ENCODE measurements at regions not wholly inside any gene's neighbourhood (a gene's known extent, or its start where the extent isn't known, plus 50 kb on each side); places are given as distances from the start of the nearest gene placed in this dataset.
"Not testable (repeated sequence)": the region's sequence is repeated elsewhere in the genome, so short reads cannot be mapped to it uniquely, and the experiment has no call there.

DNA sequence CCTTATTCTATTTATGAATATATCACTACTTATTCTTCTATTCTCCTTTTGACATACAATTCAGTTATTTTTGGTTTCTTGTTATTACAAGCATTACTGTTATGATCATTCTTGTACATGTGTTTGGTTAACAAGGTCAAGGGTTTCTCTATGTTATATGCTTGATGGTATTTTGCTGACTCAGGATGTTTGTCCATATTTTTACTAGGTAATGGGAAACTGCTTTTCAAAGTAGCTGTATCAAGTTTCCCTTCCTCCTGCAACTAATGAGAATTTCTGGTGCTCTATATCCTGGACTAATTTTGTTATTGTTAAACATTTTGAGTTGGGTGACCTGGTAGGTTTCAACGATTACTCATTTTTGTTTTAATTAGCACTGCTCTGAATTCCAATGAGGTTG, 841.0 kb downstream of the OTOL1 start:
- DNase-seq, result no peak

DNA sequence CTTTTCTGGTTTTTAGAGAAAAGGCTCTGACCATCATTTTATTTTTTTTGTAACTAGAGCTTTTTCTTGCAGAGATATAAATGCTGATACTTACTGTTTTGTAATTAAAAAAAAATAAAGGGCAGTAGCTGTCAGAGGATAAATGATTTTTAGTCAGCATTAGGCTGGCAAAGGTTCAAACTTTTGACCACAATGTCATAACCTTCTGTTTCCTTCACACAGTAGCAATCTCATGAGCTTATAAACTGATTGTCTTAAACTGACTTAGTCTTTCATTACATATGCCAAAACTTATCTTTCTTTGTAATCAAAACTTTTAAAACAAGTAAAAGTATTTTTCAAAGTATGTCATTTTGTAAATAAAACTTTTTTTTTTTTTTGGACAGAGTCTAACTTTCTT, 841.9 kb downstream of the OTOL1 start:
- no peak for DNase-seq

DNA sequence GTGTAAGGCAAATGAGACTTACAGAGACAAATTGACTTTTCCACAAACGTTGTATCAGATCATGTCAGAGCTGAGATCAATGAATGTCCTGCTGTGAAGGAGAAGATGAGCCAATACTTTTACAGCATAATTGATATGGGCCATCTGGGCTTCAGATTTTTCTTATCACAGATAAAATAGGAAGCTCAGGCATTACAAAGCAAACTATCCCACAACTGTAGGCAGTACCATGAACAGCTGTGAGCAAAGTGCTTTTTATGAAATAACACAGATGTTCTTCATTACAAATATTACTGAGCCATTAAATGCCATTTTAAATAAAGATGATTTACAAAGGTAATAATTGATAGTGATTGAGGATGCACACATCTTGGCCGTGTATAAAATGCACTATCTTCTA, 852.3 kb downstream of the OTOL1 start:
- DNase-seq, result no peak

DNA sequence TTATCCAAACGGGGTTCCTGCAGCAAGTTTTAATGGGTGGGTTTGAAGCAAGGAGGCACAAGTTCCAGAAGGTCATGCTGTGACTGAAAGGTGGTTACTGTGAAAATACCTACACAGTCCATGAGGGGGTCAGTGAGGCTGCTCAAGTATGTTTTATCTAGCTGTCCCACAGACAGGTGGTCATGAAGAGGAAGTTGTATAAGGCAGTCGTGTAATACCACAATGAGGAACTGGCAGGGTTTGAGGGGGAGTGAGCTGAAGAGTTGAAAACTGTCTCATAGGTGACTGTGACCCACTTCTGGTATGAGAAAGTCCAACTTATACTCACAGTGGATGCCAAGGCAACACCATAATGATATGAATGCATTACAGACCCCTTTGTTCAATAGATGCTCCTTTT, 856.8 kb downstream of the OTOL1 start:
- no peak for DNase-seq

DNA sequence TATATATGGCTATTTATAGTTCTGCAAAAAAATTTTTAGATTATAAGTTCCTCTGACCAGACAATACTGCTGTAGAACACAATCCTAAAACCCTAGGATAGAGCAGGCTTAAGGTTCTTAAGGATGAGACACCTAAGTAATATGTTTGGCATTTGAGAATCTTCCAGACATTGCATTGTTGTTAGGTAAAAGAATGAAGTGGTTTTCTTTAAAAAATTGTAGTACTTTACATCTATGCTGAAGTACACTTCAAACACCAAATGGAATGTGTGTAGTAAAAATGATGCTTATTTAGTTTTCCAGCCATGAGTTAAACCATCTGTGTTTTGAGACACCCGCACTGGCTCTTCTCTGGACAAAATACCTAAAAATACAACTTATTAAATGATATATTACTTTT, 857.7 kb downstream of the OTOL1 start:
- no peak for DNase-seq

DNA sequence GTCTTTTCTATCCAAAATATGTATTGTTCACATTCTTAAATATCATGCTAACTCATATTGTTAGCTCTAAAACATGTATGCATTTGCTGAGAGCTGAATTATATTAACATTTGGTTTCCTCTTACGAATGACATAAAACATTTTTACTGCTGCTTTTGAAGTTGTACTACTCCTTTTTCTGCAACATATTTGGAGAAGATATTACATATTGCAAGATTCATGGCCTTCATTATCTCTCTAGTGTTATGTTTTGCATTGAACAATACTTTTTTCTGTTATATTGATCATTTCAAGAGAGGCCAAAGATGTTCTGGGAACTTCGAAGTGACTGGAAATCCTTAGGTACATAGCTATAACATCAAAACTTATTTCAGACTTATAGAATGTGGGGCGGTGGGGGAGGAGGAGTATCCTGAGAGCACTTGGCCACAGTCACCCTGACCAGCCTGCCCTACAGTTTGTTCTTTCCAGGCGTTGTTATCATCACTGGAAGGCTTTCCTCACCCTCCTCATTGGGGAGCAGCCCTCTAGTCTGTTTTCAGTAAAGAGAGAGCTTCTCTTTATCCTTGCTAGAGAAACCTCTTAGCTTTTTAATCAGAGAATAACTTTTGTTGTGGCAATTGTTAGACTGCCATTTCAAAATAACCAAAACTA, 868.6 kb downstream of the OTOL1 start:
- DNase-seq, result no peak

DNA sequence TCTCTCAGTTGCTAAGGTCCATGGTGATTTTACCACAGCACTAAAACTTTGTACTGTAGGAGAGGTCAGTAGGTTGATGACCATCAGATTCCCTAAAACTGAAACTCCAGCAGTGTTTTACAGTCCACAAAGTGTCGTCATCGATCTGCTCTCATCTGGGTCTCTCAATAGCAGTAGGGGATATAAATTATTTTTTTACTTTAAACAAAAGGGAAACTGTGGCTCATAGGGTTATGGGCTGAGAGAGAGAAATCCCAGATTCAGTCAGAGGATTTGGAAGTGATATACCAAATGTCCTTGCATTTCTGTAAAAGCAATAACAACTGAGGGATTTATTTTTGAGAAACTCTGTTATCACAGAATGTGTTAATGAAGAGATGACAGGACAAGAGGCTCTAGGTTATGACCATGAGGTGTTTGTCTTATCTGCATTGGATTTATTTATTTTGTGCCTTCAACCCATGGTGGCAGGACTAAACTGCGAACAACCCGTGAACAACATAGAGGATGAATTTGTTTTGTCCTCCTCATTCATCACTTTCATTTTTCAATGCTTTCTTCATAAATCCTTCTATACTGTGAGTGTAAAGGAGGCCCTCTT, 869.7 kb downstream of the OTOL1 start:
- DNase-seq, result no peak

DNA sequence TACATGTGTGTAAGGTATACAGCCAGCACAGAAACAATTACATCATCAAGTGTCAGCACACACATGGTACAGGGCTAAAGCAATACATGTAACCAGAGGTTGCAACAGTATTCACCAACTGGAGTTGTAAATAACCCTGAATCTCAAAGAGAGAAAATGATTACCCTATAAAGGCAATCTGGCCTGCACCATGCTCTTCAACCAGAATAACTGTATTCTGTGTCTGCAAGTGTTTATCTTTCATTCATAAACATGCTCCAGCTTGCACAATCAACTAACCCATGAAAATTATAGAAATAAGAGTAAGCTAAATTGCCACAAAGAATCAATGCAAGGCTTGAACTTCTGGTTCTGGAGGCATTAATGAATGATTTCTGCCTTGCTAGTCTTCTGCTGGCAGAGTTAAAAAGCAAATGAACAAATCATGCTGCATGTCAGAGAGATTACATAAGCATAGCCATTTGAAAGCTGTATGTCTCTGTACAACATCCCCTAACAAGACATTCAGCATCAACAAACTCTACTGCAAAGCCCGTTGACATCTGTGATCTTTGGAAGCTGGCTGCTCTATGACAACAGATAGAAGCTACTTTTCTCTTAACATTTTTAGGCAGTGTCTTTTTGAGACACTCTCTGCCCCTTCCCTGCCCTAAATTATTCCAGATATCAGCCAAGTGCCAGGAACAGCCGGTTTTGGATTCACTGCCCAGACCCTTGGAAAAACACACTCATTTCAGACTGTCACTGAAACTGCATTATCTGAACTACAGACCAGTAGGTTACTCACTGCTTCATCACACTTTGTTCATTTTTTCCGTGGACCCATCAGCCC, 871.0 kb downstream of the OTOL1 start:
- DNase-seq, result no peak

DNA sequence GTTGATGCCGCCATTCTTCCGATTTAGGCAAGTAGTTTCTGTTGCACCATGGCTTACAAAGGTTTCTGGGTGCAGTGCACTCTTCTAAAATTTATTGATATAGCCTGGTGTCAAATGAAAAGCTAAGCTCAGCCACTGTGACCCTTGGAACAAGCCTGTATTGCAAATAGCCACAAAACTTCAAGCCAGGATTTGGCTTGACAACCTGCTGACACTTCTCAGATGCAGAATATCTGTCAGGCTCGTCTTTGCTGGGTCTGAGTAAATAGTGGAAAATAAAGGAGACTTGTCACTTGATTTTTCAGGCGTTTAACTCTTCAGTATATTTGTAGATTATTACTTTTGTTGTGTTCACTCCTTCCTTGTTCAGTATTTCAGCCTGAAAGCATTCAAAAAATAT, 871.8 kb downstream of the OTOL1 start:
- no peak for DNase-seq

DNA sequence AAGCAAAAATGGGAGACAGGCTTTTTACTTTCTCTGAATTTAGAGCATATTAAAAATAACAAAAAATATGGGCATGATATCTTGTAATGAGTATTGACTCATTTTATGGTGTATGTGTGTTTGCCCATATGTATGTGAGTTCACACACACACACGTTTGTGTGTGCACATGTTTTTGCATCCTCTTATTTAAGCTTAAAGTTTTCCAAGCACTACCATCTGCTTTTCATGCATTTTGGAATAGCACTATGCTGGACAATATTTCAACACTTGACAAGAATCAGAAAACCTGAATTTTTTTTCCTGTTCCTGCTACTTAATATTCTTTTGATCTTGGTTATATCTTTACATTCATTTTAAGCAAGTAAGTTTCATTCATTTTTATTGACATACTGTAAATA, 872.7 kb downstream of the OTOL1 start:
- DNase-seq, result no peak

DNA sequence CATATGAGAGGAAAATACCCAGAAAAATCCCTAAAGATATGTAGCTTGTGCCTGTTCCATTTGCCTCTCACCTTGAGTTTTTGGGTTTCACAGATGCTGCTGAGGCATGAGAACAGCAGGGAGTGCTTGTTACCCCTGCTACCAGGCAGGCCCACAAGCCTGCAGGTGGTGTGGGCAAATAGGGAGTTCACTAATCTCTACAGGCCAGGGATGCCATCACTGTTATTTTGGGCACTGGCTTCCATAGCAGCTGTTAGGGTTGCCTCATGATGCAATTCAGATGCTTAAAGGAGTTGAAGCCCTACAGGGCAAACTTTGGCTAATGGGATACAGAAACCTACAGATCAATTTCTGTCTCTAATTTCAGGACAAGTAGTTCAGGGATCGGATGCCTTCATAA, 873.5 kb downstream of the OTOL1 start:
- no peak for DNase-seq

DNA sequence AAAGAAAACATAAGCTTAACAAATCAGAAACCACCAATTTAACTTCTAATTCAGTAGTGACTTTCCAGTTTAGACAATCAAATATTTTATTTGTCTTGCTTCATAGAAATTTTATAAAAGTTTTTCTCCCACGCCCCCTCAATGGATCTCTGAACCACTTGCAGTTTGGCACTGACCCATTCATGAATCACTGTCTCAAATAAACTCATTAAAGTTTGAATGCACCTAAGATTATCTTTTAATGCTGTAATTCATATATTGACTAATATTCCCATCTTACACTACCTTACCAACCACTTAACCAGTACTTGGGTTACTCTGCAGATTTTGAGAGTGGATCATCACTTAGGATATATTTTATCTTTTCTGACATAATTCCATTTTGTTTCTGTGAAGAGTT, 880.2 kb downstream of the OTOL1 start:
- DNase-seq, result no peak

DNA sequence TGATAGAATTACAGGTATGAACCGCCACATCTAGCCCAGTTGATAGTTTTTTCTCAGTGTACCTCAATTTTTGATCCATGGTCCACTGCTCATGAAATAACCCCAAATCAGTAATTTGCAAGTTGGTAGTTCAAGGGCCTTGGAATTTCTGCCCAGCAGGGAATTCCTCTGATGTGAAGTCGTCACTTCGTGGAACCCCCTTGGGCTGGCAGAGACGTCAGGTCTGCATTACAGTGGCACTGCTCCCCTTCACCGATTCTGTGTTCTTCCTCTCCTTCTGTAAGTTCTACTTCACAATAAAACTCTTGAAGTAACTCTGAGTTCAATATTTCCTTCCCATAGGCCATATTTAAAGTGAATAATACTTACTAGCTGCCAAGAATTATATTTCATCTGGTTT, 881.0 kb downstream of the OTOL1 start:
- no peak for DNase-seq

DNA sequence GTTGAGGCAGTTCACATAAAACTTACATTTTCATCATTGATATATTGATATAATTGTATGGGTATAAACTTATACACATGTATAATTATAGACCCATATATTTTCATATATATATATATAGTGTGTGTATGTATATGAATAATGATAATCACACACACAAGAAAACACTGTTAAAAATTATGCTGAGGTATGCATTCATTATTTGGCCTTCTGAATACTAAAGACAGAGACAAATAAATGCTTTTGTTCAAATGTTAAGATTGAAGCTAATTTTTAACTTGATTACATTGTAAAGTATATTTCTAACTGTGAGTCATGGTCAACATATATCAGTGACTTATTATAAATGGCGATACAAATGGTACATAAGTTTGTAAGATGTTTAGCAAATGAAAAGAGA, 888.8 kb downstream of the OTOL1 start:
- DNase-seq, result no peak

DNA sequence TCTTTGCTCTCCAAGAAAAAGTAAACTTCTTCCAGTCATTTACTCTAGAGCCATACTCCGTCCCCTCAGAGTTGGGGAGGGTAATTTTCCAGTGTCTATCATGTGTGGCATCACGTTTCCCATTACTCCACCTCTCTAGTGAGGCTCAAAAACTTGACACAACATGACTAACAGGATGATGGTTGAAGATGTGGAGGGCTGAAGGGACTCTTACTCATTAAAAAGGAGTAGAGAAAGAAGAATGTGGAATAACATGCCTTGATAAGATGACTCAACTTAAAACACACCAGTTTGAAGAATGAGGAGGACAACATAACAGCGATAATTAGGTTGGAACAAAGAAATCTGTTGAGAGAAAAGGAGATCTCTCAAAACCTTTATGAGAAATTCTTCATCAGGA, 894.3 kb downstream of the OTOL1 start:
- no peak for DNase-seq

DNA sequence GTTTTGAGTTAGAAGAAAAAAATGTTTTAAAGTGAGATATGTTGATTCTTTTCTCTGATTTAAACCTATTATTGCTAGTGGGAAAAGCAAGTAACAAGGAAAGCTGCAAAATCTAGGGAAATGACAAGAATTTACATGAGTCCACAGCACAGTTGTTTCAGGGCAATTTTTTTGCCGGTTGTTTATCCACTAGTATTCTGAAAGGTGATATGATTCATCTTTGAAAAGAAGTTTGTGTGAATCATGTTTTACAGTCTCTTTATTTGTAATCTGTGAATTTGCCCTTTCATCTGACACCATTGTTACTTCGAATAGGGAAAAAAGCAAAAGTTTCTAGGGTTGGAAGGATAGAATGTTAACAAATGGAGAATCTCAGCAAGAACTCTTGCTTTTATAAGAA, 894.7 kb downstream of the OTOL1 start:
- DNase-seq, result no peak

DNA sequence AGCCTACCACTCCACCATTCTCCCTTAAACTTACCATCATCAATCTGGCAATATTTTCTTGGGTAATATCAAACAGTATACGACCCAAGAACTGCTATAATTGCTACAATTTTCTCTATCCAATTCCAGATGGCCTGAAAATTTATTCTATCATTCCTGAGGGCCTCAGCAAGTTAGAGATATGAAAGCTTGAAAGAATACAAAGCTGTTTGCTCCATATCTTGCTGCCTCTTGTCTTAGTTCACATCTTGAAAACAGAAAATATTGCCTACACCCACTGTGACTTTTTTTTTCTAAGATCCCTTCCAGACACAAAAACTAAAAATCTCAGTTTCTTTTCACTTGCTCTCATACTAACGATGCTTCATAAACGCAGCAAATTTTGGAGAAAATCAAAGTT, 898.9 kb downstream of the OTOL1 start:
- DNase-seq, result no peak

DNA sequence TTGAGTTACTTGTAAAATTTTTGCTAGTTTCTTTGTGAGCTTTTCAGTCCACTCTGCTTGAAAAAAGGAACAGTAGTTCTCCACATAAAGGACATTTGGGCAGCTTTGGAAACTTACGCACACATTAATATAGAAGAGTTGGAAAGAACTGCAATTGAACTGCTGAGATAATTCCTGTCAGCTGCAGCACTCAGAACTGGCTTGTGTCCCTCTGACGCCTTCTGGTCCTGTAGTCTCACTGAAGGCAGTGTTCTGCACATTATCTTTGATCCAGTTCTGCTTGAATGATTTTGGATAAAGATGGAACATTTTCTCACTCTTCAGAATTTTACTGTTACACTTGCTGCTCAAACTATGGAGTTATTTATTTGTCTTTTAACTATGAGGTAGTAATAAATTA, 901.9 kb downstream of the OTOL1 start:
- no peak for DNase-seq

DNA sequence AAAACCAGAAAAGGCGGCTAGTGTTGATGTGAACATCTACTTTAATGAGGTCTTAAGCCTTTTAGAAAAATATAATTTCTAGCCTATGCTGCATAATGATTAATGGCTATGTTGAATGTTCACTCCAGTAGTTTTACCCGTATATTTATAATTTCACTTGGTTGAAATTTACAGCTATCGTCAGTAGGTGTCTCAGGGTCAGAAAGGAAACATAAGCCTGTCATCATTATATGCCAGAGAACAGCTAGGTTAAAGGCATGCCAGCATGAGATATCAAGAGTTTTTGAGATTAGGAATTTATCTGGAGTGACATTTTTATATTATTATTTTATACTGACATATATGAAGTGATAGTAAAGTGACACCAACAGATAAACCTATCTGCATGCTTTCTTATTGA, 904.1 kb downstream of the OTOL1 start:
- DNase-seq, result no peak

DNA sequence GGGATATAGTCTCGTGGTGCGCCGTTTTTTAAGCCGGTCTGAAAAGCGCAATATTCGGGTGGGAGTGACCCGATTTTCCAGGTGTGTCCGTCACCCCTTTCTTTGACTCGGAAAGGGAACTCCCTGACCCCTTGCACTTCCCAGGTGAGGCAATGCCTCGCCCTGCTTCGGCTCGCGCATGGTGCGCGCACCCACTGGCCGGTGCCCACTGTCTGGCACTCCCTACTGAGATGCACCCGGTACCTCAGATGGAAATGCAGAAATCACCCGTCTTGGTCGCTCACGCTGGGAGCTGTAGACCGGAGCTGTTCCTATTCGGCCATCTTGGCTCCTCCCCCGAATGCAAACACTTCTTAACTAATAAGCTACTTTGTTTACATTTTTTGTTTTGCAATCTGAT, 914.9 kb downstream of the OTOL1 start:
- not testable (repeated sequence) for DNase-seq

DNA sequence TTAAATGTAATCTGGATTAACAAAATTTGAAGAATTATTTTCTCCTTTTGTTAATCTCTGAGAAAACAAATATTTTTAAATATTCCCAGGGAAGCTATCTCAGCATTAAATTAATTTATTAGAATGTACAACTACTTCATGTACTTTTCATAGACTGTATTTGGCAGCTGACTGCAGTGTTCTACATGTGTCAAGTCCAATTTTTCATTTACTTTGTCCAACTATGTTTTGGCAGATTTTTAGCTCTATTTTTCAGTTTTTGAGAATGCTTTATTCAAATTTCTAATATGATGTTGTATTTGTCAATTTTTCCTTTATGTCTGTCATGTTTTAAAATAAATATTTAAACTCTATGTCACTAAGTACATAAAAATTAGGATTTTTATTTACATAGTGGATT, 925.1 kb downstream of the OTOL1 start:
- no peak for DNase-seq

DNA sequence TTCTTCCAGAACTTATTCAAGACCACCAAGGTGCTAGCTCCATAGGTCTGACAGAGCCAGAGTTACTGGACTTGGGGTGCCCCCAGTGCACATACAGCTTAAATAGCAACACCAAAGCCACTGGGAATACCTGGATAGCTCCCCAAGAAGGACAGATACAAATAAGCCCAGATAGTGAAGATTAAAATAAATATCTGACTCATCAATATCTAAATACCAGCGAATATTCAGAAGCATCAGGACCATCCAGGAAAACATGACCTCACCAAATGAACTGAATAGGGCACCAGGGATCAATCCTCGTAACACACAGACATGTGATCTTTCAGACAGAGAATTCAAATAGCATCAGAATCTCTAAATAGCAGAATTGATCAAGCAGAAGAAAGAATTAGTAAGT, 931.6 kb downstream of the OTOL1 start:
- no peak for DNase-seq

DNA sequence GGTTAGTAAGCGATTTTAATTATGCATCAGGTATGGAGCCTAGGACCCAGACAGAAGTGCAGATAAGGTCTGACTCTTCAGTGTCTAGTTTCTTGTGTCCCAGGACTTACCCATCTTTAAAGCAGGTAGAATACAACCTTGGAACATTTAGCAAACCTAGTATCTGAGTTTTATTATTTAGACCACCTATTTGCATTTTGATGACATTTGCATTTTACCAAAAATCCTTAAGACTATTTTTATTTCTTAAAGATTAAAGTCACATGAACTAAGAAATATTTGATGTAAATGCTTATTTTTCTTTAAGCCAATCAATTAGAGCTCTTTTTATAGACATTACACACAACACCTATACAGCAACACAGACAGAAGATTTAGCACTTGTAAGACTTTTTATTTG, 939.1 kb downstream of the OTOL1 start:
- no peak for DNase-seq

DNA sequence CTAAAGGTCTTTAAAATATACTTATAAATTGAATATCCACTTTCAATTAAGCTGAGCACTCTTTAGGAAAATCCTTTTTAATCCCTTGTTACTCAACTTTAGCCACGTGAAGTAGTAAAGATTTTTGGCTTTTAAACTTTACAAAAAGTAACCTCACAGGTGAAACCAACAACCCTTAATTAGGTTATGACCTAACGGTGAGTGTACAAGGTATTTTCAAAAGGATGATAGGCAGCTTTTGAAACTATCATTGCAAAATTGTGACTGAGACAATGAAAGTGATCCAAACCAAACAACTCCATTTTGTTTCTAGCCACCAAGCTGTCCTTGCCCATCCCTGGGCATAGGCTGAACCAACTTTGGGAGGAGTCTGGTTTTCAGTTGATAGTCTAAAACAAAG, 940.2 kb downstream of the OTOL1 start:
- no peak for DNase-seq

All from occipital lobe (tissue), 1 donor.